Upper lobe of left lung (tissue), 6 donors: ENCODE measurements at regions not wholly inside any gene's neighbourhood (a gene's known extent, or its start where the extent isn't known, plus 50 kb on each side); places are given as distances from the start of the nearest gene placed in this dataset.

Experiments used
- ATAC-seq, 2 donors: fragments of 200-7000 bp; cut with Tn5 transposase; one replicate each; pipeline ENCODE4 v1.9.1; 2022; ENCODE audit warnings: mild to moderate bottlenecking in 2 of 2, moderate library complexity in 2 of 2; ENCODE audit not compliant: low FRiP score in 2 of 2
- DNase-seq, 2 donors: peaks; one replicate each; pipeline ENCODE4 v3.0.0-alpha.2; 2019 to 2020
- H3K27ac ChIP-seq, 4 donors: fragments of 200-600 bp; sonication (generic); one replicate each; pipeline ENCODE4 v1.5.1; 2016 to 2019
- H3K27me3 ChIP-seq, 4 donors: fragments of 200-600 bp; sonication (generic); one replicate each; pipeline ENCODE4 v1.5.1; 2017 to 2019
- H3K36me3 ChIP-seq, 4 donors: fragments of 200-600 bp; sonication (generic); one replicate each; pipeline ENCODE4 v1.5.1; 2016 to 2019
- H3K4me1 ChIP-seq, 4 donors: fragments of 200-600 bp; sonication (generic); one replicate each; pipeline ENCODE4 v1.5.1; 2018 to 2019
- H3K4me3 ChIP-seq, 4 donors: fragments of 200-600 bp; sonication (generic); one replicate each; pipeline ENCODE4 v1.5.1; 2017 to 2019; ENCODE audit warnings: mild to moderate bottlenecking in 2 of 4, moderate library complexity in 1 of 4
- H3K9me3 ChIP-seq, 4 donors: fragments of 200-600 bp; sonication (generic); one replicate each; pipeline ENCODE4 v1.5.1; 2018 to 2019
- EP300 ChIP-seq, 4 donors: sonication (generic); formaldehyde crosslinking; IDR thresholded peaks; one replicate each; pipeline ENCODE4 v1.5.1; 2017; ENCODE audit warnings: antibody characterized with exemption in 4 of 4, control low read depth in 2 of 4
- POLR2A ChIP-seq, 4 donors: fragments of 450-650 bp; IDR thresholded peaks; one replicate each; pipeline ENCODE4 v1.5.1; 2016 to 2017; ENCODE audit warnings: antibody characterized with exemption in 4 of 4, mild to moderate bottlenecking in 2 of 4
- POLR2AphosphoS5 ChIP-seq, 2 donors: sonication (generic); formaldehyde crosslinking; IDR thresholded peaks; one replicate each; pipeline ENCODE4 v1.5.1; 2017; ENCODE audit warnings: antibody characterized with exemption in 2 of 2
- WGBS, 2 donors: methylation state at CpG; one replicate each; pipeline ENCODE4 v1.1.5; 2017 to 2018; 5-methylcytosine and 5-hydroxymethylcytosine counted together
- TF ChIP-seq, protein P1 (sequence below), 6 experiments: fragments of 450-650 bp in 4 of 6; fragments of 200-600 bp in 2 of 6; sonication (generic) in 2 of 6; IDR thresholded peaks; one replicate each; pipeline ENCODE4 v1.5.1; 2016 to 2019; ENCODE audit warnings: antibody characterized with exemption in 6 of 6
- donor health status: DM: no; HTN: no; CAD: no; lungs with moderate emphysema.
- donor health status: DM: no; HTN: yes; CAD: no; lungs with severe emphysema.

DNA sequence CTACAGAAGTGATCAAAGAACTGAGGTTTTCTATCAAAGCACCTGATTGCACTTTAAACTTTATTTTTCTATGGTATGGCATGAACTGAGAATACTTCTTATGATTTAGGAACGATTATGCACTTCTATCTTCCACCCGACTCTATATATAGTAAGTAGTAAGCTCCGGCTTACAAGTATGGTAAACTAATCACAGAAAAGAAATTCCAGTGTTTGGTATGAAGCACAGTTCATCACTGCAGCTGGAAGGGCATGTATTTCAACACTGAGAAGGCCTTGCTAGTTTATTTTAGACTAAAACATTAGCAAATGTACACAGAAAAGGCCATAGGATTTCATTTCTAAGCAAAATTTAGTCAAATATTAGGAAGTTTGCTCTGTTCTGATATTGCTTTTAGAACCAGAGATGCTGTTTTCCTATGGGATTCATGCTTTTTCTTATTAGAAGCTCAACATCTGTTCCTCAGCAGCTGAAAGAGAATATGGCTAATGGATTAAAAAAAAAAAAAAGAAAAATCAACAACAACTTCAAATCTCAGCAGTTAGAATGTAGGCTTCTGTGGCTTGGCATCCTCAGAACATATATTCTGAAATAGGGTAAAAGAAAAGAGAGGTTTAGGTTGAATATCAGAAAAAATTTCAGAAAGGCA is 273.5 kb downstream of the C4orf33 start:
- DNase-seq (no peak), ATAC-seq (no peak)
- Histone ChIP-seq H3K27me3 (no peaks in the 10 kb centered on the region), H3K9me3 (no peaks in the 10 kb centered on the region), H3K27ac (no peak overlapping the region), H3K36me3 (no peaks in the 10 kb centered on the region), H3K4me3 (no peak overlapping the region), H3K4me1 (no peaks in the 10 kb centered on the region)
- WGBS, 2 donors = 72 to 77% methylated on average over 3 of the region's 3 CpGs
- TF ChIP-seq POLR2AphosphoS5 (IDR thresholded peaks at IDR 0.05) (no peak), EP300 (IDR thresholded peaks at IDR 0.05) (no peak), POLR2A (IDR thresholded peaks at IDR 0.05) (no peak)
- TF ChIP-seq, protein P1, sequence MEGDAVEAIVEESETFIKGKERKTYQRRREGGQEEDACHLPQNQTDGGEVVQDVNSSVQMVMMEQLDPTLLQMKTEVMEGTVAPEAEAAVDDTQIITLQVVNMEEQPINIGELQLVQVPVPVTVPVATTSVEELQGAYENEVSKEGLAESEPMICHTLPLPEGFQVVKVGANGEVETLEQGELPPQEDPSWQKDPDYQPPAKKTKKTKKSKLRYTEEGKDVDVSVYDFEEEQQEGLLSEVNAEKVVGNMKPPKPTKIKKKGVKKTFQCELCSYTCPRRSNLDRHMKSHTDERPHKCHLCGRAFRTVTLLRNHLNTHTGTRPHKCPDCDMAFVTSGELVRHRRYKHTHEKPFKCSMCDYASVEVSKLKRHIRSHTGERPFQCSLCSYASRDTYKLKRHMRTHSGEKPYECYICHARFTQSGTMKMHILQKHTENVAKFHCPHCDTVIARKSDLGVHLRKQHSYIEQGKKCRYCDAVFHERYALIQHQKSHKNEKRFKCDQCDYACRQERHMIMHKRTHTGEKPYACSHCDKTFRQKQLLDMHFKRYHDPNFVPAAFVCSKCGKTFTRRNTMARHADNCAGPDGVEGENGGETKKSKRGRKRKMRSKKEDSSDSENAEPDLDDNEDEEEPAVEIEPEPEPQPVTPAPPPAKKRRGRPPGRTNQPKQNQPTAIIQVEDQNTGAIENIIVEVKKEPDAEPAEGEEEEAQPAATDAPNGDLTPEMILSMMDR (IDR thresholded peaks at IDR 0.05) = no peak

DNA sequence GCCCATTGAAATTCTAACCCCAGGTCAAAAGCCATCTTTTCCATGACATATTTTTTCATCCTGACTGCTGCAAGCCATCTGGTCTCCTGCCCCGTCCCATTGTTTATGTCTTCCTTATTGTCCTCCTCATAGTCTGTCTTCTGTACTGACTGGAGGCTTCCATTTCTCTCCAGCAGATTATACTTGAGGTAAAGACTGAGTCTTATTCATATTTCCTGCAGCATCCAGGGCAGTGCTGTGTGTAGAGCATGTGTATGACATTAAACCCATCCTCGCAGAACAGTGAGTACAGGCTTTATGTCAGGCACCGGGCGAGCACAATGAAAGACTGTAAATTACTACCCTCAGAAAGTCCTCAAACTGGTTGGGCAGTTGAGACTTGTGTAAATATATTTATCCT is 275.1 kb downstream of the C4orf33 start:
- Histone ChIP-seq H3K27me3 (no peaks in the 10 kb centered on the region), H3K4me1 (no peaks in the 10 kb centered on the region), H3K27ac (no peak overlapping the region), H3K4me3 (no peak overlapping the region), H3K36me3 (no peaks in the 10 kb centered on the region), H3K9me3 (no peaks in the 10 kb centered on the region)
- ATAC-seq (no peak), DNase-seq (no peak)
- 79 to 82% methylated on average over 4 of the region's 4 CpGs for WGBS, 2 donors
- TF ChIP-seq, protein P1 (IDR thresholded peaks at IDR 0.05) = no peak
- TF ChIP-seq POLR2AphosphoS5 (IDR thresholded peaks at IDR 0.05) (no peak), EP300 (IDR thresholded peaks at IDR 0.05) (no peak), POLR2A (IDR thresholded peaks at IDR 0.05) (no peak)

DNA sequence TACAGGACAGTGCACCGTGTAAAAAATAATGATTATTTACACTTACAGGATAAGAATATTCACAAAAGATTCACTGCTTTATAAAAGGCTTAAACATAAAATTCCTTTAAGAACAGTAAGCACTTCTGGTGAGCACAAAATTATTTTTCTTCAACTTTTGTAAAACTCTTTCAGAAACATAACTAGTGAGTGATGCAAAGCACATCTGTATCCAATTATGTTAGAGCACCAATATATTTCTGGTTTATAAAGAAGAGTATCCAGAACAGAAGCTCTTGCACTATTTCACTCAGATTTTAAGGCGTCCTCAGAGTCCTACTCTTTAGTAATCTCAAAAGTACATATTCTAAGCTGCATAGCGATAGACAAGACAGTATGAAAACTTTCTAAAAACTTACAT is 276.0 kb downstream of the C4orf33 start:
- 82 to 93% methylated on average over 3 of the region's 3 CpGs for WGBS, 2 donors
- H3K36me3 ChIP-seq = no peaks in the 10 kb centered on the region
- no peaks in the 10 kb centered on the region for H3K27me3 ChIP-seq
- no peak overlapping the region for H3K4me3 ChIP-seq
- TF ChIP-seq EP300 (IDR thresholded peaks at IDR 0.05) (no peak), POLR2A (IDR thresholded peaks at IDR 0.05) (no peak), POLR2AphosphoS5 (IDR thresholded peaks at IDR 0.05) (no peak)
- TF ChIP-seq, protein P1 (IDR thresholded peaks at IDR 0.05) = no peak
- no peak overlapping the region for H3K27ac ChIP-seq
- no peaks in the 10 kb centered on the region for H3K9me3 ChIP-seq
- DNase-seq = no peak
- H3K4me1 ChIP-seq = no peaks in the 10 kb centered on the region
- ATAC-seq = no peak

DNA sequence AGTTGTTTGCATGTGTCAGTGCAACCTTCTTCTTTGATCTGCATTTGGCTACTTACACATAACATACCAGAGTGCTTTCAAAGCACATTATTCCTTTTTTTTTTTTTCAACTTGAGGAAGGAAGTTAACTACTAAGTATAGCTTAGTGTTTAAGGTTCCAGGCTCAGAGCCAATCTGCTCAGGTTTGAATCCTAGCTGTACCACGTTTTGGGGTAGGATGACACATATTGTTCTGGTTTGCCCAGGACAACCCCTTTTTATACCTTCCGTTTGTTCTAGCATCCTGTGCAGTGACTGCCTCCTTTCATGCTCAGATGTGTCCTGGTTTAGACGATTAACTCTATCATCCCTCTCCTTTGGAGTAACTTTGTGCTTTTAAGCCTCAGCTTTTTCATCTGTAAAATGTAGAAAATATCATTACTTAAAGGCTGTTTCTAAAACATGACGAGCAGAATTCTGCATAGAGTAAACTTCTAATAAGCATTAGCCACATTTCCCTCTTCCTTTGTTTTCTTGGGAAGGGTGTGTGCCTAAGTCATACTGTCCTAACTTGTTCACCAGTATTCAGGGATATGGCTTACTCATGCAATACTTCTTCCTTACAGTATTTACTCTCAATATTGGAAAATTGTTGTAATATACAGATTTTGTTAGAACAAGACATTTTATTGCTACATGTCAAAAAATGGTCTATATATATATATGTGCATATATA is 281.3 kb downstream of the C4orf33 start:
- no peak for DNase-seq
- Histone ChIP-seq H3K36me3 (no peaks in the 10 kb centered on the region), H3K4me1 (no peaks in the 10 kb centered on the region), H3K27me3 (no peaks in the 10 kb centered on the region), H3K4me3 (no peak overlapping the region), H3K27ac (no peak overlapping the region), H3K9me3 (no peaks in the 10 kb centered on the region)
- 30 to 32% methylated on average over 4 of the region's 4 CpGs for WGBS, 2 donors
- ATAC-seq = no peak
- no peak for TF ChIP-seq EP300 (IDR thresholded peaks at IDR 0.05)

DNA sequence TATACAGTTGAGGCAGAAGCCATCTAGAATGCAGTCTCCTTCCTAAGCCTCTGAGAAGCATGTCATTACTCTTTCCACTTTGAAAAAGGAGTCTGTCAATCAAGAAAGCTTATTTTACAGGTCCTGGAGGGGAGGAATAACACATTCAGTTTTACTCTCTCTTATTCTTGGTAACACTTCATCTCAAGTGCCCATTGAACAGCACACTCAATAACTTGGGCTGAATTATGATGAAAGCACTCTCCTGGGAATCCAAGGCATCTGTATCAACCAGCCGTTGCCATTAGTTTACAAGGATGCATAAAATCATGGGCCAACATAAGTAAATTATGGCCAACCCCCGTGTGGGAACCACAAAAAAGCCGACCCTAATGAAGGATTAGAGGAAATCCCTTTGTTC is 282.4 kb downstream of the C4orf33 start:
- H3K36me3 ChIP-seq = no peaks in the 10 kb centered on the region
- WGBS, 2 donors = 26 to 30% methylated on average over 3 of the region's 3 CpGs
- no peak for DNase-seq
- no peak overlapping the region for H3K4me3 ChIP-seq
- no peaks in the 10 kb centered on the region for H3K9me3 ChIP-seq
- ATAC-seq = no peak
- no peaks in the 10 kb centered on the region for H3K4me1 ChIP-seq
- TF ChIP-seq EP300 (IDR thresholded peaks at IDR 0.05) = no peak
- TF ChIP-seq POLR2AphosphoS5 (IDR thresholded peaks at IDR 0.05) = no peak
- TF ChIP-seq, protein P1 (IDR thresholded peaks at IDR 0.05) = no peak
- no peak for TF ChIP-seq POLR2A (IDR thresholded peaks at IDR 0.05)
- H3K27ac ChIP-seq = no peak overlapping the region
- H3K27me3 ChIP-seq = no peaks in the 10 kb centered on the region
